NB4 (cell line): ENCODE measurements at regions not wholly inside any gene's neighbourhood (a gene's known extent, or its start where the extent isn't known, plus 50 kb on each side); places are given as distances from the start of the nearest gene placed in this dataset.

Experiments used
- CTCF ChIP-seq: IDR thresholded peaks from one replicate; pipeline ENCODE4 v1.5.1; 2012; ENCODE audit warnings: low read depth, low read length
- POLR2A ChIP-seq: IDR thresholded peaks from 2 replicates; pipeline ENCODE4 v1.6.1; 2011; ENCODE audit warnings: mild to moderate bottlenecking; ENCODE audit not compliant: insufficient read length; ENCODE audit errors: extremely low read depth

- no peak for TF ChIP-seq CTCF
- no peak for TF ChIP-seq POLR2A
Observed at GRCh38 chr14:101019541-101019940, 116.0 kb upstream of the RTL1 start.
